ENCODE measurements at regions not wholly inside any gene's neighbourhood (a gene's known extent, or its start where the extent isn't known, plus 50 kb on each side); places are given as distances from the start of the nearest gene placed in this dataset.

DNA sequence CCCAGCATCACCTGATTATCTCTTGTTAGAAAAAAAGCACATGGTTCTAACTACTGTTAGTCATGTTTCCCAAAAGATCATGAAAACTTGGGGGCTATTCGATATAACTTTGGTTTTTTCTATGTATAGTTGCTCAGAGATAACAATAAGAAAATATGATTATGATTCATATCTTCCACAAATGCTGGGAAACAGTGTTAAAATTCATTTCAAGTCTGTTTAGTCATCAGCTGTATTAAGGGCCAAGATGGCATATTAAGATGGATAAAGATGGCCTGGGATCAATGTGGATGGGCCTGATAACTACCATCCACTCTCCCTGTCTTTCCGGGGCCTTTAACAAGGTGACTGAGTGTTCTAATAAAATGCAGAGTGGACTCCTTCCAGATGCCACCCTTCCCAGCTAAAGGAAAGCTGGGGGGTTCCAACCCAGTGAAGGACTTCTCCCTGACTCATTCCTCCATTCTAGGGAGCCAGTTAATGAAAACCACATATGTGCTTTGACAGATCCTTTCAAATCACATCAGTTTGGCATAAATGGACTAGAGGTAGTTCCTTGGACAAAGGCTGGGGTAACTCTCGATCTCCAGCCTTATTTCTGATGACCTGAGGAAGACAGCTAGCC lies 221.6 kb downstream of the VAPA start:
- Histone ChIP-seq H3K27ac (ENCODE audit: low read length) (no peak overlapping the region), H3K4me3 (ENCODE audit: low read length) (no peak overlapping the region), H3K9ac (ENCODE audit: low read length) (no peak overlapping the region), H3F3A (ENCODE audit: insufficient read depth, low read length) (no peaks in the 10 kb centered on the region), H3K4me1 (ENCODE audit: low read length) (0 out of 2 replicates have a peak, but pooled peaks cover 5% of the 10 kb centered on the region), H3K79me2 (ENCODE audit: low read length) (no peaks in the 10 kb centered on the region), H3K27me3 (replicated peaks; ENCODE audit: insufficient read depth, low read length) (no peaks in the 10 kb centered on the region), H3K36me3 (replicated peaks; ENCODE audit: insufficient read depth, low read length) (no peaks in the 10 kb centered on the region), H3K9me2 (replicated peaks; ENCODE audit: insufficient read depth, low read length) (no peaks in the 10 kb centered on the region), H4K20me1 (ENCODE audit: insufficient read depth, low read length) (no peaks in the 10 kb centered on the region), H3K4me2 (ENCODE audit: low read depth, low read length) (no peak overlapping the region), H2AFZ (ENCODE audit: low read length) (no peak overlapping the region), H3K9me3 (replicated peaks; ENCODE audit: insufficient read depth, low read length) (no peaks in the 10 kb centered on the region)
- no peak for DNase-seq
- TF ChIP-seq EZH2 (optimal IDR thresholded peaks at IDR 0.05; ENCODE audit: low read depth, low read length) (no peak), EZH2phosphoT487 (IDR thresholded peaks at IDR 0.05; ENCODE audit: low read length) (no peak)
- TF ChIP-seq, protein P1, sequence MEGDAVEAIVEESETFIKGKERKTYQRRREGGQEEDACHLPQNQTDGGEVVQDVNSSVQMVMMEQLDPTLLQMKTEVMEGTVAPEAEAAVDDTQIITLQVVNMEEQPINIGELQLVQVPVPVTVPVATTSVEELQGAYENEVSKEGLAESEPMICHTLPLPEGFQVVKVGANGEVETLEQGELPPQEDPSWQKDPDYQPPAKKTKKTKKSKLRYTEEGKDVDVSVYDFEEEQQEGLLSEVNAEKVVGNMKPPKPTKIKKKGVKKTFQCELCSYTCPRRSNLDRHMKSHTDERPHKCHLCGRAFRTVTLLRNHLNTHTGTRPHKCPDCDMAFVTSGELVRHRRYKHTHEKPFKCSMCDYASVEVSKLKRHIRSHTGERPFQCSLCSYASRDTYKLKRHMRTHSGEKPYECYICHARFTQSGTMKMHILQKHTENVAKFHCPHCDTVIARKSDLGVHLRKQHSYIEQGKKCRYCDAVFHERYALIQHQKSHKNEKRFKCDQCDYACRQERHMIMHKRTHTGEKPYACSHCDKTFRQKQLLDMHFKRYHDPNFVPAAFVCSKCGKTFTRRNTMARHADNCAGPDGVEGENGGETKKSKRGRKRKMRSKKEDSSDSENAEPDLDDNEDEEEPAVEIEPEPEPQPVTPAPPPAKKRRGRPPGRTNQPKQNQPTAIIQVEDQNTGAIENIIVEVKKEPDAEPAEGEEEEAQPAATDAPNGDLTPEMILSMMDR (IDR thresholded peaks at IDR 0.05; ENCODE audit: low read length), result no peak

- no peaks in the 10 kb centered on the region for H3K36me3 ChIP-seq (replicated peaks; ENCODE audit: insufficient read depth, low read length)
- H3K9ac ChIP-seq (ENCODE audit: low read length), result no peak overlapping the region
- TF ChIP-seq, protein P1 (IDR thresholded peaks at IDR 0.05; ENCODE audit: low read length), result no peak
- no peak for TF ChIP-seq EZH2 (optimal IDR thresholded peaks at IDR 0.05; ENCODE audit: low read depth, low read length)
- no peaks in the 10 kb centered on the region for H3F3A ChIP-seq (ENCODE audit: insufficient read depth, low read length)
- H3K4me3 ChIP-seq (ENCODE audit: low read length), result no peak overlapping the region
- H3K79me2 ChIP-seq (ENCODE audit: low read length), result no peaks in the 10 kb centered on the region
- H3K9me3 ChIP-seq (replicated peaks; ENCODE audit: insufficient read depth, low read length), result no peaks in the 10 kb centered on the region
- no peaks in the 10 kb centered on the region for H3K27me3 ChIP-seq (replicated peaks; ENCODE audit: insufficient read depth, low read length)
- no peaks in the 10 kb centered on the region for H3K9me2 ChIP-seq (replicated peaks; ENCODE audit: insufficient read depth, low read length)
- no peak overlapping the region for H3K27ac ChIP-seq (ENCODE audit: low read length)
- H2AFZ ChIP-seq (ENCODE audit: low read length), result no peak overlapping the region
- no peak overlapping the region for H3K4me2 ChIP-seq (ENCODE audit: low read depth, low read length)
- H3K4me1 ChIP-seq (ENCODE audit: low read length), result peaks cover 16% of the 10 kb centered on the region; the same call in 1 of the 2 replicates
- DNase-seq, result no peak
- H4K20me1 ChIP-seq (ENCODE audit: insufficient read depth, low read length), result no peaks in the 10 kb centered on the region
Observed at GRCh38 chr18:10138719-10139118, 224.9 kb downstream of the VAPA start.

DNA sequence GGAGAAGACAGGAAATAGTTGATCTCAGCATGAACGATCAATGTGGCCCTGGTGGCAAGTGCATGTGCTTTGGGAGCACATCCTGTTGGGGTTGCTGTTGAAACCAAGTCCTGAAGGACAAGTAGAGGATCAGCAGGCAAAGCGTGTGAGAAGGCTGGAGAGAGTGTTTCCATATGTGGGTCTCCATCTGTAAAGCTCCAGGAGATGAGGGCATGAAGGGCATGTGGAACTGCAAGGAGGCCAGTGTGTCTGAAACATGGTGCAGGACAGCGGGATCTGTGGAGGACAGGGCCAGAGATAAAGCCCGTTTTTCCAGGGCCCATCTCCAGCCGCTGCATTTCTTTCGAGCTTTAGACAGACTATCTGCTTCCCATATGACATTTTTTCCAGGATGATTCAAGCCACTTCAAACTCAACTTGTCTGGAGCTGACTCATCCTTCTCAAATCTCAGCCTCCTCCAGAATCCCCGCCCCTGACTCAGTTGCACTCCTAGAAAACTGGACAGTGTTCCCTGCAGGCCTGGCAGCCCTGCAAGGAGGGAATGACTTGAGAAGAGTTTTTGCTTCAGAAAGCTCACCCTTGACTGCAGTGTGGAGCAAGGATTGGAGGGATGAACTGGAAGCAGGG lies 226.1 kb downstream of the VAPA start:
- H3K4me1 ChIP-seq (ENCODE audit: low read length), result peaks cover 16% of the 10 kb centered on the region; the same call in 1 of the 2 replicates
- H3K9ac ChIP-seq (ENCODE audit: low read length), result no peak overlapping the region
- H2AFZ ChIP-seq (ENCODE audit: low read length), result 0 out of 2 replicates have a peak overlapping the region, but pooled peaks have one; percentile 73
- TF ChIP-seq, protein P1 (IDR thresholded peaks at IDR 0.05; ENCODE audit: low read length), result no peak
- TF ChIP-seq EZH2 (optimal IDR thresholded peaks at IDR 0.05; ENCODE audit: low read depth, low read length), result no peak
- TF ChIP-seq EZH2phosphoT487 (IDR thresholded peaks at IDR 0.05; ENCODE audit: low read length), result no peak
- no peak for DNase-seq
- H3K4me2 ChIP-seq (ENCODE audit: low read depth, low read length), result peak overlapping the region; percentile 71; the same call in 1 of the 2 replicates
- H3K36me3 ChIP-seq (replicated peaks; ENCODE audit: insufficient read depth, low read length), result no peaks in the 10 kb centered on the region
- no peaks in the 10 kb centered on the region for H3K27me3 ChIP-seq (replicated peaks; ENCODE audit: insufficient read depth, low read length)
- peak overlapping the region; percentile 68; the same call in 1 of the 2 replicates for H3K27ac ChIP-seq (ENCODE audit: low read length)
- H3K4me3 ChIP-seq (ENCODE audit: low read length), result no peak overlapping the region
- no peaks in the 10 kb centered on the region for H3K9me2 ChIP-seq (replicated peaks; ENCODE audit: insufficient read depth, low read length)
- no peaks in the 10 kb centered on the region for H4K20me1 ChIP-seq (ENCODE audit: insufficient read depth, low read length)
- H3F3A ChIP-seq (ENCODE audit: insufficient read depth, low read length), result no peaks in the 10 kb centered on the region
- no peaks in the 10 kb centered on the region for H3K79me2 ChIP-seq (ENCODE audit: low read length)
- no peaks in the 10 kb centered on the region for H3K9me3 ChIP-seq (replicated peaks; ENCODE audit: insufficient read depth, low read length)

Measured in MM.1S (cell line).